ENCODE measurements at regions not wholly inside any gene's neighbourhood (a gene's known extent, or its start where the extent isn't known, plus 50 kb on each side); places are given as distances from the start of the nearest gene placed in this dataset.

DNA sequence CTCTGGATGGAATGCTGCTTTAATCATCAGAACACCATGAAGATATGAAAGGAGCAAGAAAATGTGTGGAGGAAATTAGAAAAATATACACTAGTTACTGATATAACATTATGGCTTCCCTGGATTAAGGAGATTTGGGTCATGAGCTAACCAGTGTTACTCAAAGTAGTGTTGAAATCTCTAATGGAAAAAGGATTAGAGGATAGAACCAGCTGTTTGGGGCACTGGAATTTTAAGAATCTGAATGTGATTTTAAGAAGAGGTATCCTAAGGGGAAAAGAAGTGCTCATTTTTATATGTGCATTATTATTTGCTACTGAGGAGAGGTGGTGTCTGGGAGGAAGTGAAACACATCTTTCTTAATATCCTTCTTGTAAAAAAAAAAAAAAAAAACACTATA lies 164.1 kb upstream of the PPARGC1A start:
- ATAC-seq: no peak
- TF ChIP-seq BACH2 (CRISPR knock-in tag; IDR thresholded peaks at IDR 0.05; ENCODE audit: borderline replicate concordance) (no peak), ESRRG (CRISPR knock-in tag; IDR thresholded peaks at IDR 0.05) (no peak), ZNF565 (CRISPR knock-in tag; conservative IDR thresholded peaks at IDR 0.05; ENCODE audit: low read depth) (no peak), ISL1 (CRISPR knock-in tag; IDR thresholded peaks at IDR 0.05) (no peak), TOX (CRISPR knock-in tag; IDR thresholded peaks at IDR 0.05; ENCODE audit: borderline replicate concordance) (no peak), ZNF8 (CRISPR knock-in tag; IDR thresholded peaks at IDR 0.05) (no peak), RARB (CRISPR knock-in tag; IDR thresholded peaks at IDR 0.05) (no peak), TCF4 (CRISPR knock-in tag; IDR thresholded peaks at IDR 0.05; ENCODE audit: borderline replicate concordance) (no peak), OSR1 (CRISPR knock-in tag; IDR thresholded peaks at IDR 0.05) (no peak), PPARA (CRISPR knock-in tag; IDR thresholded peaks at IDR 0.05; ENCODE audit: borderline replicate concordance) (no peak), GLIS3 (CRISPR knock-in tag; IDR thresholded peaks at IDR 0.05) (no peak), SNAI2 (CRISPR knock-in tag; IDR thresholded peaks at IDR 0.05) (no peak), ARNTL (CRISPR knock-in tag; IDR thresholded peaks at IDR 0.05; ENCODE audit: borderline replicate concordance, low read depth) (no peak), ZFP30 (CRISPR knock-in tag; IDR thresholded peaks at IDR 0.05) (no peak), ZFP3 (CRISPR knock-in tag; IDR thresholded peaks at IDR 0.05) (no peak)
- TF ChIP-seq, protein P1, sequence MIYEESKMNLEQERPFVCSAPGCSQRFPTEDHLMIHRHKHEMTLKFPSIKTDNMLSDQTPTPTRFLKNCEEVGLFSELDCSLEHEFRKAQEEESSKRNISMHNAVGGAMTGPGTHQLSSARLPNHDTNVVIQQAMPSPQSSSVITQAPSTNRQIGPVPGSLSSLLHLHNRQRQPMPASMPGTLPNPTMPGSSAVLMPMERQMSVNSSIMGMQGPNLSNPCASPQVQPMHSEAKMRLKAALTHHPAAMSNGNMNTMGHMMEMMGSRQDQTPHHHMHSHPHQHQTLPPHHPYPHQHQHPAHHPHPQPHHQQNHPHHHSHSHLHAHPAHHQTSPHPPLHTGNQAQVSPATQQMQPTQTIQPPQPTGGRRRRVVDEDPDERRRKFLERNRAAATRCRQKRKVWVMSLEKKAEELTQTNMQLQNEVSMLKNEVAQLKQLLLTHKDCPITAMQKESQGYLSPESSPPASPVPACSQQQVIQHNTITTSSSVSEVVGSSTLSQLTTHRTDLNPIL (CRISPR knock-in tag; IDR thresholded peaks at IDR 0.05; ENCODE audit: low read depth): no peak
- TF ChIP-seq, protein P2, sequence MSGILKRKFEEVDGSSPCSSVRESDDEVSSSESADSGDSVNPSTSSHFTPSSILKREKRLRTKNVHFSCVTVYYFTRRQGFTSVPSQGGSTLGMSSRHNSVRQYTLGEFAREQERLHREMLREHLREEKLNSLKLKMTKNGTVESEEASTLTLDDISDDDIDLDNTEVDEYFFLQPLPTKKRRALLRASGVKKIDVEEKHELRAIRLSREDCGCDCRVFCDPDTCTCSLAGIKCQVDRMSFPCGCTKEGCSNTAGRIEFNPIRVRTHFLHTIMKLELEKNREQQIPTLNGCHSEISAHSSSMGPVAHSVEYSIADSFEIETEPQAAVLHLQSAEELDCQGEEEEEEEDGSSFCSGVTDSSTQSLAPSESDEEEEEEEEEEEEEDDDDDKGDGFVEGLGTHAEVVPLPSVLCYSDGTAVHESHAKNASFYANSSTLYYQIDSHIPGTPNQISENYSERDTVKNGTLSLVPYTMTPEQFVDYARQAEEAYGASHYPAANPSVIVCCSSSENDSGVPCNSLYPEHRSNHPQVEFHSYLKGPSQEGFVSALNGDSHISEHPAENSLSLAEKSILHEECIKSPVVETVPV (CRISPR knock-in tag; IDR thresholded peaks at IDR 0.05): no peak
- TF ChIP-seq, protein P3, sequence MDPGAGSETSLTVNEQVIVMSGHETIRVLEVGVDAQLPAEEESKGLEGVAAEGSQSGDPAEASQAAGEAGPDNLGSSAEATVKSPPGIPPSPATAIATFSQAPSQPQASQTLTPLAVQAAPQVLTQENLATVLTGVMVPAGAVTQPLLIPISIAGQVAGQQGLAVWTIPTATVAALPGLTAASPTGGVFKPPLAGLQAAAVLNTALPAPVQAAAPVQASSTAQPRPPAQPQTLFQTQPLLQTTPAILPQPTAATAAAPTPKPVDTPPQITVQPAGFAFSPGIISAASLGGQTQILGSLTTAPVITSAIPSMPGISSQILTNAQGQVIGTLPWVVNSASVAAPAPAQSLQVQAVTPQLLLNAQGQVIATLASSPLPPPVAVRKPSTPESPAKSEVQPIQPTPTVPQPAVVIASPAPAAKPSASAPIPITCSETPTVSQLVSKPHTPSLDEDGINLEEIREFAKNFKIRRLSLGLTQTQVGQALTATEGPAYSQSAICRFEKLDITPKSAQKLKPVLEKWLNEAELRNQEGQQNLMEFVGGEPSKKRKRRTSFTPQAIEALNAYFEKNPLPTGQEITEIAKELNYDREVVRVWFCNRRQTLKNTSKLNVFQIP (CRISPR knock-in tag; IDR thresholded peaks at IDR 0.05; ENCODE audit: borderline replicate concordance, low read depth): no peak

DNA sequence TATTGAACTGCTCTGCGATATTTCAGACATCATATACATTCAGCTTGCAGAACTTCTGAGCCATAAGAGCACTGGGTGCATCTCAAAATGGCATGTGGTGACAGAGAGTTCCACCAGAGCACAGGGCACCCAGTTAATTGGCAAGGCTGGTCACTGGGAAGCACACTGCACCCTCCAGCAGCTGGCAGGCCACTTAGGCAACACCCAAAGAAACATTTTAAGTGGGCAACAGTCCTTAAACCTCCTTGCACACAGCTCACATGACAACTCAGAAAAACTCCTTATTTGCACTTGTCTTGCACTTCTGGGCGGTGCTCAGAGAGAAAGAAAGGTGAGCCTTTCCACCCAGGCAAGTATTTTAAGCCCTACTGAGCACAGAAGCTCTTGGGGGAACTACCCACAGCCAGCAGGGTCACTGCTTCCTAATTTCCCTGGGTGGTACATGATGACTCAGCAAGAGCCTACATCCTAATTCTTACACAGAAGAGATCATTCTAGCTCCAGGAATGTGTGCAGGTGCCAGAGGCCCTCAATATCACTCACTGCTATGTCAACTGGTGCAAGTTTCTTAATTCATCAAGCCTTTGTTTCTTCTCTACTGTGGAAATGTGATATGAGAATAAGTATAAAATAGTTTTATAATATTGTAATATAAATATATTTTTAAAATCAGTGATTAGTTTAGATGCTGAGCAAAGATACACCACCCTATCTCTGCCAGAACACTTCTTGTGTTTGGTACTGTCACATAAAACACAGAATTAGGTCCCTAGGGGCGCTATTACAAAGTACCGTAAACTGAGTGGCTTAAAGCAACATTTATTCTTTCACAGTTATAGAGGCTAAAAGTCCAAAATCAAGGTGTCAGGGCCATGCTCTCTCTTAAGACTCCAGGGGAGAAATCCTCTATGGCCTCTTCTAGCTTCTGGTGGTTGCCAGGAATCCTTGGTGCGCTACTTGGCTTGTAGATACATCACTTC lies 155.1 kb upstream of the PPARGC1A start:
- no peak for ATAC-seq
- no peak for TF ChIP-seq ZC3H10 (CRISPR knock-in tag; IDR thresholded peaks at IDR 0.05)
- no peak for TF ChIP-seq ZFP30 (CRISPR knock-in tag; IDR thresholded peaks at IDR 0.05)
- TF ChIP-seq ISL1 (CRISPR knock-in tag; IDR thresholded peaks at IDR 0.05): no peak
- no peak for TF ChIP-seq PPARA (CRISPR knock-in tag; IDR thresholded peaks at IDR 0.05; ENCODE audit: borderline replicate concordance)
- TF ChIP-seq, protein P1 (CRISPR knock-in tag; IDR thresholded peaks at IDR 0.05; ENCODE audit: low read depth): no peak
- TF ChIP-seq RARB (CRISPR knock-in tag; IDR thresholded peaks at IDR 0.05): no peak
- TF ChIP-seq ZFP3 (CRISPR knock-in tag; IDR thresholded peaks at IDR 0.05): no peak
- TF ChIP-seq OSR1 (CRISPR knock-in tag; IDR thresholded peaks at IDR 0.05): no peak

DNA sequence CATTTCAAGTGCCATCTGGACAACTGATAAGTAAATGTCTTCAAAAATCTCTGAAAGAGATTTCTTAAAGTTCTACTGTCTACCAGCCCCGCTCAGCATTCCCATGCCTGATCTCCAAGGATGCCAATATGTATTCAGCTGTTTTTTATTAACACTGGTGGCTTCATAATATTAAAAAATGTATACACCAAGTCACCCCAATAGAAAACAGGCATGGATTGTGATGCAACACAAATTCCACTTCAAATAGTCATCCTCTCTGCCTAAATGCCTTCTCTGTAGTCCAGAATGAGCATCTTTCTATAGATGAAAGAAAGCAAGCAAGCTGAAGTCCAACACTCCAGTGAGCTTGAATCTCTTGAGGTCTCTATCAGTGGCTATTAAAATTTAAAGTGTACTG lies 152.2 kb upstream of the PPARGC1A start:
- peak; percentile 79 for ATAC-seq
- TF ChIP-seq, protein P4, sequence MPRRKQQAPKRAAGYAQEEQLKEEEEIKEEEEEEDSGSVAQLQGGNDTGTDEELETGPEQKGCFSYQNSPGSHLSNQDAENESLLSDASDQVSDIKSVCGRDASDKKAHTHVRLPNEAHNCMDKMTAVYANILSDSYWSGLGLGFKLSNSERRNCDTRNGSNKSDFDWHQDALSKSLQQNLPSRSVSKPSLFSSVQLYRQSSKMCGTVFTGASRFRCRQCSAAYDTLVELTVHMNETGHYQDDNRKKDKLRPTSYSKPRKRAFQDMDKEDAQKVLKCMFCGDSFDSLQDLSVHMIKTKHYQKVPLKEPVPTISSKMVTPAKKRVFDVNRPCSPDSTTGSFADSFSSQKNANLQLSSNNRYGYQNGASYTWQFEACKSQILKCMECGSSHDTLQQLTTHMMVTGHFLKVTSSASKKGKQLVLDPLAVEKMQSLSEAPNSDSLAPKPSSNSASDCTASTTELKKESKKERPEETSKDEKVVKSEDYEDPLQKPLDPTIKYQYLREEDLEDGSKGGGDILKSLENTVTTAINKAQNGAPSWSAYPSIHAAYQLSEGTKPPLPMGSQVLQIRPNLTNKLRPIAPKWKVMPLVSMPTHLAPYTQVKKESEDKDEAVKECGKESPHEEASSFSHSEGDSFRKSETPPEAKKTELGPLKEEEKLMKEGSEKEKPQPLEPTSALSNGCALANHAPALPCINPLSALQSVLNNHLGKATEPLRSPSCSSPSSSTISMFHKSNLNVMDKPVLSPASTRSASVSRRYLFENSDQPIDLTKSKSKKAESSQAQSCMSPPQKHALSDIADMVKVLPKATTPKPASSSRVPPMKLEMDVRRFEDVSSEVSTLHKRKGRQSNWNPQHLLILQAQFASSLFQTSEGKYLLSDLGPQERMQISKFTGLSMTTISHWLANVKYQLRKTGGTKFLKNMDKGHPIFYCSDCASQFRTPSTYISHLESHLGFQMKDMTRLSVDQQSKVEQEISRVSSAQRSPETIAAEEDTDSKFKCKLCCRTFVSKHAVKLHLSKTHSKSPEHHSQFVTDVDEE (CRISPR knock-in tag; IDR thresholded peaks at IDR 0.05): no peak
- TF ChIP-seq SNAI2 (CRISPR knock-in tag; IDR thresholded peaks at IDR 0.05): no peak
- TF ChIP-seq, protein P5, sequence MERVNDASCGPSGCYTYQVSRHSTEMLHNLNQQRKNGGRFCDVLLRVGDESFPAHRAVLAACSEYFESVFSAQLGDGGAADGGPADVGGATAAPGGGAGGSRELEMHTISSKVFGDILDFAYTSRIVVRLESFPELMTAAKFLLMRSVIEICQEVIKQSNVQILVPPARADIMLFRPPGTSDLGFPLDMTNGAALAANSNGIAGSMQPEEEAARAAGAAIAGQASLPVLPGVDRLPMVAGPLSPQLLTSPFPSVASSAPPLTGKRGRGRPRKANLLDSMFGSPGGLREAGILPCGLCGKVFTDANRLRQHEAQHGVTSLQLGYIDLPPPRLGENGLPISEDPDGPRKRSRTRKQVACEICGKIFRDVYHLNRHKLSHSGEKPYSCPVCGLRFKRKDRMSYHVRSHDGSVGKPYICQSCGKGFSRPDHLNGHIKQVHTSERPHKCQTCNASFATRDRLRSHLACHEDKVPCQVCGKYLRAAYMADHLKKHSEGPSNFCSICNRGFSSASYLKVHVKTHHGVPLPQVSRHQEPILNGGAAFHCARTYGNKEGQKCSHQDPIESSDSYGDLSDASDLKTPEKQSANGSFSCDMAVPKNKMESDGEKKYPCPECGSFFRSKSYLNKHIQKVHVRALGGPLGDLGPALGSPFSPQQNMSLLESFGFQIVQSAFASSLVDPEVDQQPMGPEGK (CRISPR knock-in tag; IDR thresholded peaks at IDR 0.05; ENCODE audit: borderline replicate concordance): no peak
- no peak for TF ChIP-seq ZFP30 (CRISPR knock-in tag; IDR thresholded peaks at IDR 0.05)
- no peak for TF ChIP-seq BACH2 (CRISPR knock-in tag; IDR thresholded peaks at IDR 0.05; ENCODE audit: borderline replicate concordance)
- TF ChIP-seq ZFP3 (CRISPR knock-in tag; IDR thresholded peaks at IDR 0.05): no peak
- TF ChIP-seq, protein P3 (CRISPR knock-in tag; IDR thresholded peaks at IDR 0.05; ENCODE audit: borderline replicate concordance, low read depth): no peak
- TF ChIP-seq TCF4 (CRISPR knock-in tag; IDR thresholded peaks at IDR 0.05; ENCODE audit: borderline replicate concordance): no peak
- no peak for TF ChIP-seq GLIS3 (CRISPR knock-in tag; IDR thresholded peaks at IDR 0.05)
- TF ChIP-seq ISL1 (CRISPR knock-in tag; IDR thresholded peaks at IDR 0.05): no peak
- TF ChIP-seq, protein P2 (CRISPR knock-in tag; IDR thresholded peaks at IDR 0.05): no peak
